Erythroblast (primary cell): ENCODE measurements at regions not wholly inside any gene's neighbourhood (a gene's known extent, or its start where the extent isn't known, plus 50 kb on each side); places are given as distances from the start of the nearest gene placed in this dataset.
"Not testable (repeated sequence)": the region's sequence is repeated elsewhere in the genome, so short reads cannot be mapped to it uniquely, and the experiment has no call there.

Experiments
- DNase-seq, 2 experiments: peaks; one replicate each; lab custom pipeline; 2025; lab: John Stamatoyannopoulos, UW
- GATA1 ChIP-seq: IDR thresholded peaks from 2 replicates; pipeline ENCODE4 v1.6.1; 2011; ENCODE audit warnings: low read depth, mild to moderate bottlenecking, control low read depth, low read length, moderate library complexity
- POLR2A ChIP-seq: IDR thresholded peaks from 2 replicates; pipeline ENCODE4 v1.6.1; 2011; ENCODE audit warnings: mild to moderate bottlenecking, low read length

- no peak for TF ChIP-seq POLR2A
- DNase-seq, result no peak
Measured at GRCh38 chr4:43607400-43607799, 714.9 kb downstream of the GRXCR1 start.

- DNase-seq, result no peak
Measured at GRCh38 chr4:43607827-43608461, 715.4 kb downstream of the GRXCR1 start.

GRCh38 chr4:43619219-43619618 is 726.7 kb downstream of the GRXCR1 start:
- DNase-seq, result no peak
- TF ChIP-seq GATA1 (no peak), POLR2A (no peak)

More at GRCh38 chr4:43607827-43608461, 715.4 kb downstream of the GRXCR1 start:
- TF ChIP-seq GATA1 (no peak), POLR2A (no peak)

- not testable (repeated sequence) for DNase-seq
Measured at GRCh38 chr4:43637893-43638292, 745.4 kb downstream of the GRXCR1 start.

GRCh38 chr4:43651991-43652390 is 759.5 kb downstream of the GRXCR1 start:
- DNase-seq, result no peak

GRCh38 chr4:43659547-43659946 is 767.0 kb downstream of the GRXCR1 start:
- not testable (repeated sequence) for DNase-seq

More at GRCh38 chr4:43651991-43652390, 759.5 kb downstream of the GRXCR1 start:
- TF ChIP-seq GATA1 (no peak), POLR2A (no peak)

- not testable (repeated sequence) for DNase-seq
Measured at GRCh38 chr4:43672265-43672885, 776.2 kb downstream of the KCTD8 start.

- no peak for DNase-seq
- no peak for TF ChIP-seq GATA1
Measured at GRCh38 chr4:43680421-43680820, 768.2 kb downstream of the KCTD8 start.

- DNase-seq, result no peak
Measured at GRCh38 chr4:43682551-43682950, 766.1 kb downstream of the KCTD8 start.

GRCh38 chr4:43690116-43690515 is 758.5 kb downstream of the KCTD8 start:
- TF ChIP-seq GATA1 (no peak), POLR2A (no peak)

More at GRCh38 chr4:43682551-43682950, 766.1 kb downstream of the KCTD8 start:
- TF ChIP-seq POLR2A (no peak), GATA1 (no peak)

GRCh38 chr4:43693876-43694275 is 754.7 kb downstream of the KCTD8 start:
- DNase-seq, result no peak
- TF ChIP-seq POLR2A, result no peak
- TF ChIP-seq GATA1, result no peak

More at GRCh38 chr4:43690116-43690515, 758.5 kb downstream of the KCTD8 start:
- DNase-seq, result no peak

- DNase-seq, result no peak
- TF ChIP-seq GATA1 (no peak), POLR2A (no peak)
Measured at GRCh38 chr4:43709443-43709842, 739.2 kb downstream of the KCTD8 start.

- TF ChIP-seq POLR2A (no peak), GATA1 (no peak)
- DNase-seq, result no peak
Measured at GRCh38 chr4:43716721-43717395, 731.8 kb downstream of the KCTD8 start.

- TF ChIP-seq GATA1 (no peak), POLR2A (no peak)
- DNase-seq, result no peak
Measured at GRCh38 chr4:43718369-43718768, 730.2 kb downstream of the KCTD8 start.
